GM18907 (cell line): ENCODE measurements at regions not wholly inside any gene's neighbourhood (a gene's known extent, or its start where the extent isn't known, plus 50 kb on each side); places are given as distances from the start of the nearest gene placed in this dataset.

Source experiments
- ATAC-seq: cut with Tn5 transposase; IDR thresholded peaks from one replicate; pipeline ENCODE4 v1.9.1; 2021; ENCODE audit warnings: mild to moderate bottlenecking, moderate library complexity; ENCODE audit not compliant: unreplicated experiment

- no peak for ATAC-seq
Measured at GRCh38 chr4:156191044-156191781, 237.5 kb upstream of the CTSO start.

- no peak for ATAC-seq
Measured at GRCh38 chr4:156190615-156191014, 236.9 kb upstream of the CTSO start.

GRCh38 chr4:156188596-156188995 is 234.9 kb upstream of the CTSO start:
- no peak for ATAC-seq

- ATAC-seq, result no peak
Measured at GRCh38 chr4:156186111-156186510, 232.4 kb upstream of the CTSO start.

- ATAC-seq, result no peak
Measured at GRCh38 chr4:156185514-156186055, 231.9 kb upstream of the CTSO start.

- ATAC-seq, result no peak
Measured at GRCh38 chr4:156182269-156182668, 228.6 kb upstream of the CTSO start.

GRCh38 chr4:156177941-156178340 is 224.3 kb upstream of the CTSO start:
- no peak for ATAC-seq

- no peak for ATAC-seq
Measured at GRCh38 chr4:156176896-156177295, 223.2 kb upstream of the CTSO start.

- no peak for ATAC-seq
Measured at GRCh38 chr4:156173937-156174336, 220.3 kb upstream of the CTSO start.

- no peak for ATAC-seq
Measured at GRCh38 chr4:156173486-156173885, 219.8 kb upstream of the CTSO start.

- ATAC-seq, result no peak
Measured at GRCh38 chr4:156169861-156170260, 216.2 kb upstream of the CTSO start.

- no peak for ATAC-seq
Measured at GRCh38 chr4:156169011-156169410, 215.3 kb upstream of the CTSO start.

- no peak for ATAC-seq
Measured at GRCh38 chr4:156168288-156168687, 214.6 kb upstream of the CTSO start.

- no peak for ATAC-seq
Measured at GRCh38 chr4:156158747-156159146, 205.1 kb upstream of the CTSO start.

- no peak for ATAC-seq
Measured at GRCh38 chr4:156154978-156155377, 201.3 kb upstream of the CTSO start.

- ATAC-seq, result no peak
Measured at GRCh38 chr4:156146571-156146970, 192.9 kb upstream of the CTSO start.

- ATAC-seq, result no peak
Measured at GRCh38 chr4:156144961-156145360, 191.3 kb upstream of the CTSO start.

- no peak for ATAC-seq
Measured at GRCh38 chr4:156138781-156139280, 185.2 kb upstream of the CTSO start.

- ATAC-seq, result no peak
Measured at GRCh38 chr4:156137679-156138473, 184.2 kb upstream of the CTSO start.

GRCh38 chr4:156132196-156132595 is 178.5 kb upstream of the CTSO start:
- ATAC-seq, result no peak

GRCh38 chr4:156128616-156129015 is 174.9 kb upstream of the CTSO start:
- ATAC-seq, result no peak
